Right lobe of liver (tissue), 6 donors: ENCODE measurements at regions not wholly inside any gene's neighbourhood (a gene's known extent, or its start where the extent isn't known, plus 50 kb on each side); places are given as distances from the start of the nearest gene placed in this dataset.

ENCODE experiments used
- ATAC-seq, 4 donors: fragments of 200-7000 bp; cut with Tn5 transposase; one replicate each; pipeline ENCODE4 v1.9.1; 2020; ENCODE audit warnings: mild to moderate bottlenecking in 4 of 4, moderate library complexity in 4 of 4
- DNase-seq, 3 donors: peaks; one replicate each; pipeline ENCODE4 v3.0.0-alpha.2; 2020
- H3K27ac ChIP-seq, 3 donors: fragments of 200-600 bp; one replicate each; pipeline ENCODE4 v1.8.0; 2022
- H3K27me3 ChIP-seq, 2 donors: fragments of 200-600 bp; one replicate each; pipeline ENCODE4 v1.8.0; 2022
- H3K36me3 ChIP-seq, 4 donors: fragments of 200-600 bp; sonication (generic) in 1 of 4; one replicate each; pipeline versions ENCODE4 v1.5.1 to v1.8.0; 2017 to 2022; ENCODE audit warnings: control low read depth in 1 of 4
- H3K4me1 ChIP-seq, 4 donors: fragments of 200-600 bp; sonication (generic) in 1 of 4; one replicate each; pipeline versions ENCODE4 v1.5.1 to v1.8.0; 2017 to 2022; ENCODE audit warnings: control low read depth in 1 of 4
- H3K4me3 ChIP-seq, 3 donors: fragments of 200-600 bp; one replicate each; pipeline ENCODE4 v1.8.0; 2022
- H3K9me3 ChIP-seq, 4 donors: fragments of 200-600 bp; sonication (generic) in 1 of 4; one replicate each; pipeline versions ENCODE4 v1.5.1 to v1.8.0; 2017 to 2022; ENCODE audit warnings: control low read depth in 1 of 4
- CTCF ChIP-seq, 4 donors: fragments of 200-600 bp in 3 of 4; fragments of 450-650 bp in 1 of 4; IDR thresholded peaks; one replicate each; pipeline versions ENCODE4 v1.5.1 to v1.8.0; 2016 to 2022; ENCODE audit warnings: antibody characterized with exemption in 4 of 4, mild to moderate bottlenecking in 2 of 4
- POLR2A ChIP-seq: fragments of 450-650 bp; IDR thresholded peaks from one replicate; pipeline ENCODE4 v1.6.1; 2017; ENCODE audit warnings: antibody characterized with exemption, mild to moderate bottlenecking
- WGBS: methylation state at CpG from one replicate; pipeline ENCODE4 v1.1.6; 2018; ENCODE audit warnings: low coverage, low lambda C conversion rate; ENCODE audit not compliant: insufficient coverage; ENCODE audit errors: missing lambda C conversion rate; 5-methylcytosine and 5-hydroxymethylcytosine counted together
- intact Hi-C, 2 donors: fragments of 100-400 bp; cut with DNase I; formaldehyde crosslinking; loops; one replicate each; pipeline versions ENCODE4 v1.11.2 to v1.14.1; 2022
- donor health status: DM: no; HTN: yes; CAD: no.
- donor health status: DM: no; HTN: no; CAD: no.
- donor health status: DM: no; HTN: no; CAD: no.
- donor health status: DM: no; HTN: yes; CAD: no.
- donor health status: DM: no; HTN: yes; CAD: no.

GRCh38 chr15:57885435-57885834 is 178.9 kb downstream of the POLR2M start:
- Histone ChIP-seq H3K27me3 (no peaks in the 10 kb centered on the region), H3K4me1 (no peaks in the 10 kb centered on the region), H3K9me3 (no peaks in the 10 kb centered on the region), H3K36me3 (no peaks in the 10 kb centered on the region), H3K4me3 (no peak overlapping the region), H3K27ac (no peak overlapping the region)
- intact Hi-C loops: no loop called here
- TF ChIP-seq POLR2A: no peak
- no peak for TF ChIP-seq CTCF (IDR thresholded peaks at IDR 0.05)
- ATAC-seq (no peak), DNase-seq (no peak)
- no CpG with 5 or more reads among the region's 5 CpGs for WGBS

- no peak for ATAC-seq
- intact Hi-C loops: no loop called here
- Histone ChIP-seq H3K4me1 (no peaks in the 10 kb centered on the region), H3K9me3 (no peaks in the 10 kb centered on the region), H3K27ac (no peak overlapping the region), H3K36me3 (no peaks in the 10 kb centered on the region), H3K27me3 (no peaks in the 10 kb centered on the region), H3K4me3 (no peak overlapping the region)
- no peak for DNase-seq
- TF ChIP-seq POLR2A (no peak), CTCF (IDR thresholded peaks at IDR 0.05) (no peak)
- 35% methylated on average over 2 of the region's 2 CpGs for WGBS
These were observed 177.7 kb downstream of the ALDH1A2 start for GRCh38 chr15:57887825-57888224.

- no peak for TF ChIP-seq POLR2A
- no peak for TF ChIP-seq CTCF (IDR thresholded peaks at IDR 0.05)
These were observed 175.2 kb downstream of the ALDH1A2 start for GRCh38 chr15:57890351-57890750.

GRCh38 chr15:57890878-57891277 is 174.6 kb downstream of the ALDH1A2 start:
- no peak for ATAC-seq
- no peaks in the 10 kb centered on the region for H3K9me3 ChIP-seq
- no peak for DNase-seq
- no peaks in the 10 kb centered on the region for H3K4me1 ChIP-seq
- H3K27ac ChIP-seq: no peak overlapping the region
- H3K4me3 ChIP-seq: no peak overlapping the region
- H3K36me3 ChIP-seq: no peaks in the 10 kb centered on the region
- H3K27me3 ChIP-seq: no peaks in the 10 kb centered on the region
- 62% methylated on average over 3 of the region's 3 CpGs for WGBS
- intact Hi-C loops: no loop called here
- TF ChIP-seq POLR2A (no peak), CTCF (IDR thresholded peaks at IDR 0.05) (no peak)

More at GRCh38 chr15:57890351-57890750, 175.2 kb downstream of the ALDH1A2 start:
- Histone ChIP-seq H3K4me1 (no peaks in the 10 kb centered on the region), H3K27me3 (no peaks in the 10 kb centered on the region), H3K27ac (no peak overlapping the region), H3K4me3 (no peak overlapping the region), H3K36me3 (no peaks in the 10 kb centered on the region), H3K9me3 (no peaks in the 10 kb centered on the region)
- 63% methylated on average over 1 of the region's 1 CpG for WGBS
- no peak for ATAC-seq
- DNase-seq: no peak
- intact Hi-C loops: no loop called here

- Histone ChIP-seq H3K27me3 (no peaks in the 10 kb centered on the region), H3K9me3 (no peaks in the 10 kb centered on the region), H3K36me3 (no peaks in the 10 kb centered on the region), H3K27ac (no peak overlapping the region), H3K4me1 (no peaks in the 10 kb centered on the region), H3K4me3 (no peak overlapping the region)
- TF ChIP-seq CTCF (IDR thresholded peaks at IDR 0.05): no peak
- no peak for TF ChIP-seq POLR2A
- DNase-seq: no peak
- 100% methylated on average over 1 of the region's 1 CpG for WGBS
- ATAC-seq: no peak
- intact Hi-C loops: no loop called here
These were observed 173.3 kb downstream of the ALDH1A2 start for GRCh38 chr15:57892181-57892580.
